Esophagus squamous epithelium (tissue), 4 donors: ENCODE measurements at regions not wholly inside any gene's neighbourhood (a gene's known extent, or its start where the extent isn't known, plus 50 kb on each side); places are given as distances from the start of the nearest gene placed in this dataset.

Source experiments
- CTCF ChIP-seq, 6 experiments: fragments of 450-650 bp in 4 of 6; fragments of 200-600 bp in 2 of 6; sonication (generic) in 2 of 6; IDR thresholded peaks; one replicate each; pipeline ENCODE4 v1.5.1; 2016 to 2019; ENCODE audit warnings: antibody characterized with exemption in 6 of 6, mild to moderate bottlenecking in 4 of 6, moderate library complexity in 4 of 6
- POLR2A ChIP-seq, 4 donors: fragments of 450-650 bp; IDR thresholded peaks; one replicate each; pipeline ENCODE4 v1.6.1; 2017; ENCODE audit warnings: antibody characterized with exemption in 4 of 4, mild to moderate bottlenecking in 4 of 4, moderate library complexity in 3 of 4

- TF ChIP-seq CTCF (IDR thresholded peaks at IDR 0.05), result no peak
- no peak for TF ChIP-seq POLR2A (IDR thresholded peaks at IDR 0.05)
These were observed 51.4 kb upstream of the CALM2 start for GRCh38 chr2:47227532-47228279.
